ENCODE measurements at regions not wholly inside any gene's neighbourhood (a gene's known extent, or its start where the extent isn't known, plus 50 kb on each side); places are given as distances from the start of the nearest gene placed in this dataset.

DNA sequence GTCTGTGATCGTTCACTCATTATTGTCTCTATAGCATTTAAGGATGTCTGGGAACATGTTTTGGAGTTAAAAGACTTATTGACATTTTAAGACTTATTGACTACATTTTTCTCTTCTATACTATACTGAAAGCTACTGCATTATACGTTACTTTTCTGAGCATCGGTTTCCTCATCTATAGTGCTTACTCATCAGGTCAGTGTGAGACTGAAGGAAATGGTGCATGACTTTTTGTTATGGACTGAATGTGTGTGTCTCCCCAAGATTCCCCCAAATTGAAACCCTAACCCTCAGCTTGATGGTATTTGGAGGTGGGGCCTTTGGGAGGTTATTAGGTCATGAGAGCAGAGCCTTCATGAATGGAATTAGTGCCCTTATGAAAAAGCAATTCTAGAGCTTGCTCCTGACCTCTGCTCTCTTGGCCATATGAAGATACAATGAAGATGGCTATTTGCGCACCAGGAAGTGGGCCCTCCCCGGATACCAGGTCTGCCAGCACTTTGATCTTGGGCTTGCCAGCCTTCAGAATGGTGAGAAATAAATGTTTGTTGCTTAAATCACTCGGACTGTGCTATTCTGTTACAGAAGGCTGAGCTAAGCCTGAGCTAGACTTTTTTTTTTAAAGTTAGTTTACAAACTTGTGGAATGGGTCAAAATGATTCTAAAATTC, 243.7 kb upstream of the RREB1 start:
- TF ChIP-seq, protein P1, sequence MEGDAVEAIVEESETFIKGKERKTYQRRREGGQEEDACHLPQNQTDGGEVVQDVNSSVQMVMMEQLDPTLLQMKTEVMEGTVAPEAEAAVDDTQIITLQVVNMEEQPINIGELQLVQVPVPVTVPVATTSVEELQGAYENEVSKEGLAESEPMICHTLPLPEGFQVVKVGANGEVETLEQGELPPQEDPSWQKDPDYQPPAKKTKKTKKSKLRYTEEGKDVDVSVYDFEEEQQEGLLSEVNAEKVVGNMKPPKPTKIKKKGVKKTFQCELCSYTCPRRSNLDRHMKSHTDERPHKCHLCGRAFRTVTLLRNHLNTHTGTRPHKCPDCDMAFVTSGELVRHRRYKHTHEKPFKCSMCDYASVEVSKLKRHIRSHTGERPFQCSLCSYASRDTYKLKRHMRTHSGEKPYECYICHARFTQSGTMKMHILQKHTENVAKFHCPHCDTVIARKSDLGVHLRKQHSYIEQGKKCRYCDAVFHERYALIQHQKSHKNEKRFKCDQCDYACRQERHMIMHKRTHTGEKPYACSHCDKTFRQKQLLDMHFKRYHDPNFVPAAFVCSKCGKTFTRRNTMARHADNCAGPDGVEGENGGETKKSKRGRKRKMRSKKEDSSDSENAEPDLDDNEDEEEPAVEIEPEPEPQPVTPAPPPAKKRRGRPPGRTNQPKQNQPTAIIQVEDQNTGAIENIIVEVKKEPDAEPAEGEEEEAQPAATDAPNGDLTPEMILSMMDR (conservative IDR thresholded peaks at IDR 0.05) = no peak
- H3K27ac ChIP-seq = no peak overlapping the region

DNA sequence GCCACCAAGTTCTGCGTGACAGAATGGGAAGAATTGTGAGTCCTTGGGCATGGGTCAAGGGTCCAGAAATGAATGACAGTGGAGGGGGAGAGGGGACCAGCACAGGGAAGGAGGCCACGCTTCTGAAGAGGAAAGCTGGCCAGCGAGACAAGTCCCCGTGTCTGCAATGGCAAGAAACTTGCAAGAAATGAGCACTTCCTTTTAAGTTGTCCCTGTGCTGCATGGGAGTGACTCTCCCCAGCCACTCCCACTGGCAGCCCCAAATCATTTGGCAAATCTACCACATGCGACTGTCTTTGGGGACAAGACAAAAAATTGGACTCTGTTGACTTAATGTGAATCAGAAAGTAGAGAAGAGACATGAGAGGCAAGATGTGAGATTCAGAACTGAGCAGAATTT, 242.2 kb upstream of the RREB1 start:
- no peak overlapping the region for H3K27ac ChIP-seq
- TF ChIP-seq ZFX (IDR thresholded peaks at IDR 0.05) = no peak
- TF ChIP-seq, protein P1 (conservative IDR thresholded peaks at IDR 0.05) = no peak

- H3K27ac ChIP-seq = no peak overlapping the region
- TF ChIP-seq, protein P1 (conservative IDR thresholded peaks at IDR 0.05) = no peak
Observed at GRCh38 chr6:6866656-6867403, 240.9 kb upstream of the RREB1 start.

DNA sequence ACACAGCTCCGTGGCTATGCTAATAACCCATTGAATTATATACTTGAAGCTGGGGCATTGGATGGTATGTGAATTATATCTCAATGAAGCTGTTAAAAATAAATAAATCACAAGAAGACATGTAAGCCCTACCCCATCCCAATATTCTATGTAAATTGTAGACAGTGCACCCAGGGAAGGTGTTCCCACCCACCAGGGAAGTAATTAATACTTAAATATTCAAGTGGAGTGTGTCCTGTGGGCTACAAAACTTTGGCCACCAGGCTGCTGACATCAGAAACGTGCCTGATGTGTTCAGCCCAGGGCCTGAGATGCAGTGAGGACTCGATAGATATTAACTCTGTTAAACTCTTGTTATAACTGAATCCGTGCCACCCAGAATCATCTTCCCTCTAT, 240.4 kb upstream of the RREB1 start:
- no peak for TF ChIP-seq ZFX (IDR thresholded peaks at IDR 0.05)
- TF ChIP-seq, protein P1 (conservative IDR thresholded peaks at IDR 0.05) = no peak
- H3K27ac ChIP-seq = no peak overlapping the region

GRCh38 chr6:6869094-6869493, 238.7 kb upstream of the RREB1 start:
- no peak overlapping the region for H3K27ac ChIP-seq
- TF ChIP-seq, protein P1 (conservative IDR thresholded peaks at IDR 0.05) = no peak
- no peak for TF ChIP-seq ZFX (IDR thresholded peaks at IDR 0.05)

- no peak overlapping the region for H3K27ac ChIP-seq
- no peak for TF ChIP-seq ZFX (IDR thresholded peaks at IDR 0.05)
- TF ChIP-seq, protein P1 (conservative IDR thresholded peaks at IDR 0.05) = no peak
Observed at GRCh38 chr6:6870921-6871320, 236.8 kb upstream of the RREB1 start.
